Liver (tissue), 3 donors: ENCODE measurements at regions not wholly inside any gene's neighbourhood (a gene's known extent, or its start where the extent isn't known, plus 50 kb on each side); places are given as distances from the start of the nearest gene placed in this dataset.

Source experiments
- EGR1 ChIP-seq, 2 donors: IDR thresholded peaks; 2 replicates each; pipeline ENCODE4 v1.6.1; 2016 to 2018; ENCODE audit warnings: antibody characterized with exemption in 2 of 2, low read depth in 2 of 2
- FOXA1 ChIP-seq: IDR thresholded peaks from 2 replicates; pipeline ENCODE4 v1.6.1; 2016; ENCODE audit warnings: antibody characterized with exemption
- YY1 ChIP-seq: IDR thresholded peaks from 2 replicates; pipeline ENCODE4 v1.6.1; 2016; ENCODE audit warnings: antibody characterized with exemption, mild to moderate bottlenecking
- TF ChIP-seq, protein P1 (sequence below): fragments of 150-350 bp; IDR thresholded peaks from 2 replicates; pipeline ENCODE4 v1.5.1; 2017; ENCODE audit warnings: improper control_type of control experiment, low read depth, low read length; ENCODE audit not compliant: missing input control
- TF ChIP-seq, protein P2 (sequence below): IDR thresholded peaks from 2 replicates; pipeline ENCODE4 v1.6.1; 2016; ENCODE audit warnings: antibody characterized with exemption
- TF ChIP-seq, protein P3 (sequence below): IDR thresholded peaks from 2 replicates; pipeline ENCODE4 v1.6.1; 2016; ENCODE audit warnings: antibody characterized with exemption, mild to moderate bottlenecking
- TF ChIP-seq, protein P4 (sequence below): IDR thresholded peaks from 2 replicates; pipeline ENCODE4 v1.6.1; 2016; ENCODE audit warnings: antibody characterized with exemption
- donor health status: healthy.
- donor health status: healthy.

DNA sequence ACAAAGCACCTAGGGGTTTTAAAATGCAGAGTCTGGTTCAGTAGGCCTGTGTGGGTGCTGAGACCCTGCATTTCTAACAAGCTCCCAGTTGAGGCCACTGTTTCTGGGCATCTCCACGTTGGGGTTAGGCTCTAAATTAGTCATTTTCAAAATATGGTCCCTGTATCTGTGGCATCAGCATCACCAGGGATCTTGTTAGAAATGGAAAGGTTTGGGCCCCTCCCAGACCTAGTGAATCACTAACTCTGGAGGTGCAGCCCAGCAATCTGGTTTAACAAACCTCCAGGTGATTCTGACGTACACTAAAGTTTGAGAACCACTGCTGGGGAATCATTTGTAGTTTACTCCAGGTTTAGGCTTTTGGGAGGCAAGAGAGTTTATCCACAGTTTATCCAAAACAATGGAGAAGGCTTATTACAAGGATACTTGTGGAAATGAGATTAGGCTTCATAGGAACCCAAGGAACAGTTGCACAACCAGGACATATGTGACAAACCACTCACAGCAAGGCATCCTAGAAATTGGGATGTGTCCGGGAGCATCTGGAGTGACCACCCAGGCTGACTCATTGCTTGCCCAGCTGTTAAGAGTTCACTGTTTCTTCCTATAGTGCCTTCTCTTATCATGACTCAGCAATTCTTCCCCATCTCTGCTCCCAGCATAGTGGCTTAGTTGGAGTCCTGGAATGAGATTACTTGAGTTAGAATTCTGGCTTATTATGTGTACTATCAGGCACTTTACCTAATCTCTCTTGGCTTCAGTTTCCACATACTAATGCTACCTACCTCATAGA is 71.6 kb upstream of the STXBP6 start:
- TF ChIP-seq YY1 (no peak), FOXA1 (no peak), EGR1 (IDR thresholded peaks at IDR 0.05; ENCODE audit: low read depth in 2 of 2) (no peak)
- TF ChIP-seq, protein P1, sequence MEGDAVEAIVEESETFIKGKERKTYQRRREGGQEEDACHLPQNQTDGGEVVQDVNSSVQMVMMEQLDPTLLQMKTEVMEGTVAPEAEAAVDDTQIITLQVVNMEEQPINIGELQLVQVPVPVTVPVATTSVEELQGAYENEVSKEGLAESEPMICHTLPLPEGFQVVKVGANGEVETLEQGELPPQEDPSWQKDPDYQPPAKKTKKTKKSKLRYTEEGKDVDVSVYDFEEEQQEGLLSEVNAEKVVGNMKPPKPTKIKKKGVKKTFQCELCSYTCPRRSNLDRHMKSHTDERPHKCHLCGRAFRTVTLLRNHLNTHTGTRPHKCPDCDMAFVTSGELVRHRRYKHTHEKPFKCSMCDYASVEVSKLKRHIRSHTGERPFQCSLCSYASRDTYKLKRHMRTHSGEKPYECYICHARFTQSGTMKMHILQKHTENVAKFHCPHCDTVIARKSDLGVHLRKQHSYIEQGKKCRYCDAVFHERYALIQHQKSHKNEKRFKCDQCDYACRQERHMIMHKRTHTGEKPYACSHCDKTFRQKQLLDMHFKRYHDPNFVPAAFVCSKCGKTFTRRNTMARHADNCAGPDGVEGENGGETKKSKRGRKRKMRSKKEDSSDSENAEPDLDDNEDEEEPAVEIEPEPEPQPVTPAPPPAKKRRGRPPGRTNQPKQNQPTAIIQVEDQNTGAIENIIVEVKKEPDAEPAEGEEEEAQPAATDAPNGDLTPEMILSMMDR: no peak
- TF ChIP-seq, protein P2, sequence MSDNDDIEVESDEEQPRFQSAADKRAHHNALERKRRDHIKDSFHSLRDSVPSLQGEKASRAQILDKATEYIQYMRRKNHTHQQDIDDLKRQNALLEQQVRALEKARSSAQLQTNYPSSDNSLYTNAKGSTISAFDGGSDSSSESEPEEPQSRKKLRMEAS: no peak
- TF ChIP-seq, protein P3, sequence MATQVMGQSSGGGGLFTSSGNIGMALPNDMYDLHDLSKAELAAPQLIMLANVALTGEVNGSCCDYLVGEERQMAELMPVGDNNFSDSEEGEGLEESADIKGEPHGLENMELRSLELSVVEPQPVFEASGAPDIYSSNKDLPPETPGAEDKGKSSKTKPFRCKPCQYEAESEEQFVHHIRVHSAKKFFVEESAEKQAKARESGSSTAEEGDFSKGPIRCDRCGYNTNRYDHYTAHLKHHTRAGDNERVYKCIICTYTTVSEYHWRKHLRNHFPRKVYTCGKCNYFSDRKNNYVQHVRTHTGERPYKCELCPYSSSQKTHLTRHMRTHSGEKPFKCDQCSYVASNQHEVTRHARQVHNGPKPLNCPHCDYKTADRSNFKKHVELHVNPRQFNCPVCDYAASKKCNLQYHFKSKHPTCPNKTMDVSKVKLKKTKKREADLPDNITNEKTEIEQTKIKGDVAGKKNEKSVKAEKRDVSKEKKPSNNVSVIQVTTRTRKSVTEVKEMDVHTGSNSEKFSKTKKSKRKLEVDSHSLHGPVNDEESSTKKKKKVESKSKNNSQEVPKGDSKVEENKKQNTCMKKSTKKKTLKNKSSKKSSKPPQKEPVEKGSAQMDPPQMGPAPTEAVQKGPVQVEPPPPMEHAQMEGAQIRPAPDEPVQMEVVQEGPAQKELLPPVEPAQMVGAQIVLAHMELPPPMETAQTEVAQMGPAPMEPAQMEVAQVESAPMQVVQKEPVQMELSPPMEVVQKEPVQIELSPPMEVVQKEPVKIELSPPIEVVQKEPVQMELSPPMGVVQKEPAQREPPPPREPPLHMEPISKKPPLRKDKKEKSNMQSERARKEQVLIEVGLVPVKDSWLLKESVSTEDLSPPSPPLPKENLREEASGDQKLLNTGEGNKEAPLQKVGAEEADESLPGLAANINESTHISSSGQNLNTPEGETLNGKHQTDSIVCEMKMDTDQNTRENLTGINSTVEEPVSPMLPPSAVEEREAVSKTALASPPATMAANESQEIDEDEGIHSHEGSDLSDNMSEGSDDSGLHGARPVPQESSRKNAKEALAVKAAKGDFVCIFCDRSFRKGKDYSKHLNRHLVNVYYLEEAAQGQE: no peak
- TF ChIP-seq, protein P4, sequence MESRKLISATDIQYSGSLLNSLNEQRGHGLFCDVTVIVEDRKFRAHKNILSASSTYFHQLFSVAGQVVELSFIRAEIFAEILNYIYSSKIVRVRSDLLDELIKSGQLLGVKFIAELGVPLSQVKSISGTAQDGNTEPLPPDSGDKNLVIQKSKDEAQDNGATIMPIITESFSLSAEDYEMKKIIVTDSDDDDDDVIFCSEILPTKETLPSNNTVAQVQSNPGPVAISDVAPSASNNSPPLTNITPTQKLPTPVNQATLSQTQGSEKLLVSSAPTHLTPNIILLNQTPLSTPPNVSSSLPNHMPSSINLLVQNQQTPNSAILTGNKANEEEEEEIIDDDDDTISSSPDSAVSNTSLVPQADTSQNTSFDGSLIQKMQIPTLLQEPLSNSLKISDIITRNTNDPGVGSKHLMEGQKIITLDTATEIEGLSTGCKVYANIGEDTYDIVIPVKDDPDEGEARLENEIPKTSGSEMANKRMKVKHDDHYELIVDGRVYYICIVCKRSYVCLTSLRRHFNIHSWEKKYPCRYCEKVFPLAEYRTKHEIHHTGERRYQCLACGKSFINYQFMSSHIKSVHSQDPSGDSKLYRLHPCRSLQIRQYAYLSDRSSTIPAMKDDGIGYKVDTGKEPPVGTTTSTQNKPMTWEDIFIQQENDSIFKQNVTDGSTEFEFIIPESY: no peak
